C4-2B (cell line): ENCODE measurements at regions not wholly inside any gene's neighbourhood (a gene's known extent, or its start where the extent isn't known, plus 50 kb on each side); places are given as distances from the start of the nearest gene placed in this dataset.

Experiments used
- CTCF ChIP-seq: fragments of 450-650 bp; conservative IDR thresholded peaks from 2 replicates; pipeline ENCODE4 v1.5.1; 2017; ENCODE audit warnings: mild to moderate bottlenecking
- ZFX ChIP-seq: fragments of 450-650 bp; IDR thresholded peaks from 2 replicates; pipeline ENCODE4 v1.6.1; 2017

- TF ChIP-seq CTCF: no peak
- no peak for TF ChIP-seq ZFX
Measured at GRCh38 chr14:53231171-53231570, 78.0 kb upstream of the DDHD1 start.
